Tibial nerve (tissue), 3 donors: ENCODE measurements at regions not wholly inside any gene's neighbourhood (a gene's known extent, or its start where the extent isn't known, plus 50 kb on each side); places are given as distances from the start of the nearest gene placed in this dataset.

Source experiments
- CTCF ChIP-seq, 5 experiments: fragments of 200-600 bp in 3 of 5; fragments of 450-650 bp in 2 of 5; sonication (generic) in 3 of 5; IDR thresholded peaks; one replicate each; pipeline ENCODE4 v1.5.1; 2016 to 2019; ENCODE audit warnings: antibody characterized with exemption in 5 of 5, mild to moderate bottlenecking in 3 of 5, moderate library complexity in 2 of 5
- POLR2A ChIP-seq, 2 donors: fragments of 450-650 bp; IDR thresholded peaks; one replicate each; pipeline ENCODE4 v1.6.1; 2017; ENCODE audit warnings: antibody characterized with exemption in 2 of 2, mild to moderate bottlenecking in 2 of 2, moderate library complexity in 2 of 2

GRCh38 chr1:82472489-82473131 is 671.9 kb downstream of the ADGRL2 start:
- TF ChIP-seq CTCF (IDR thresholded peaks at IDR 0.05) (no peak), POLR2A (IDR thresholded peaks at IDR 0.05) (no peak)
